Thyroid gland (tissue), 4 donors: ENCODE measurements at regions not wholly inside any gene's neighbourhood (a gene's known extent, or its start where the extent isn't known, plus 50 kb on each side); places are given as distances from the start of the nearest gene placed in this dataset.
"Not testable (repeated sequence)": the region's sequence is repeated elsewhere in the genome, so short reads cannot be mapped to it uniquely, and the experiment has no call there.

ENCODE experiments used
- POLR2A ChIP-seq, 2 donors: fragments of 450-650 bp; IDR thresholded peaks; one replicate each; pipeline ENCODE4 v1.6.1; 2017; ENCODE audit warnings: antibody characterized with exemption in 2 of 2, mild to moderate bottlenecking in 2 of 2, moderate library complexity in 1 of 2
- TF ChIP-seq, protein P1 (sequence below), 6 experiments: fragments of 200-600 bp in 3 of 6; fragments of 450-650 bp in 3 of 6; sonication (generic) in 3 of 6; IDR thresholded peaks; one replicate each; pipeline ENCODE4 v1.5.1; 2016 to 2019; ENCODE audit warnings: antibody characterized with exemption in 6 of 6, mild to moderate bottlenecking in 2 of 6, inconsistent platforms in 1 of 6, moderate library complexity in 1 of 6

- TF ChIP-seq, protein P1, sequence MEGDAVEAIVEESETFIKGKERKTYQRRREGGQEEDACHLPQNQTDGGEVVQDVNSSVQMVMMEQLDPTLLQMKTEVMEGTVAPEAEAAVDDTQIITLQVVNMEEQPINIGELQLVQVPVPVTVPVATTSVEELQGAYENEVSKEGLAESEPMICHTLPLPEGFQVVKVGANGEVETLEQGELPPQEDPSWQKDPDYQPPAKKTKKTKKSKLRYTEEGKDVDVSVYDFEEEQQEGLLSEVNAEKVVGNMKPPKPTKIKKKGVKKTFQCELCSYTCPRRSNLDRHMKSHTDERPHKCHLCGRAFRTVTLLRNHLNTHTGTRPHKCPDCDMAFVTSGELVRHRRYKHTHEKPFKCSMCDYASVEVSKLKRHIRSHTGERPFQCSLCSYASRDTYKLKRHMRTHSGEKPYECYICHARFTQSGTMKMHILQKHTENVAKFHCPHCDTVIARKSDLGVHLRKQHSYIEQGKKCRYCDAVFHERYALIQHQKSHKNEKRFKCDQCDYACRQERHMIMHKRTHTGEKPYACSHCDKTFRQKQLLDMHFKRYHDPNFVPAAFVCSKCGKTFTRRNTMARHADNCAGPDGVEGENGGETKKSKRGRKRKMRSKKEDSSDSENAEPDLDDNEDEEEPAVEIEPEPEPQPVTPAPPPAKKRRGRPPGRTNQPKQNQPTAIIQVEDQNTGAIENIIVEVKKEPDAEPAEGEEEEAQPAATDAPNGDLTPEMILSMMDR (IDR thresholded peaks at IDR 0.05) = not testable (repeated sequence)
- not testable (repeated sequence) for TF ChIP-seq POLR2A (IDR thresholded peaks at IDR 0.05)
Observed at GRCh38 chr2:87349006-87349405, 327.4 kb upstream of the PLGLB1 start.
